ENCODE measurements at regions not wholly inside any gene's neighbourhood (a gene's known extent, or its start where the extent isn't known, plus 50 kb on each side); places are given as distances from the start of the nearest gene placed in this dataset.

DNA sequence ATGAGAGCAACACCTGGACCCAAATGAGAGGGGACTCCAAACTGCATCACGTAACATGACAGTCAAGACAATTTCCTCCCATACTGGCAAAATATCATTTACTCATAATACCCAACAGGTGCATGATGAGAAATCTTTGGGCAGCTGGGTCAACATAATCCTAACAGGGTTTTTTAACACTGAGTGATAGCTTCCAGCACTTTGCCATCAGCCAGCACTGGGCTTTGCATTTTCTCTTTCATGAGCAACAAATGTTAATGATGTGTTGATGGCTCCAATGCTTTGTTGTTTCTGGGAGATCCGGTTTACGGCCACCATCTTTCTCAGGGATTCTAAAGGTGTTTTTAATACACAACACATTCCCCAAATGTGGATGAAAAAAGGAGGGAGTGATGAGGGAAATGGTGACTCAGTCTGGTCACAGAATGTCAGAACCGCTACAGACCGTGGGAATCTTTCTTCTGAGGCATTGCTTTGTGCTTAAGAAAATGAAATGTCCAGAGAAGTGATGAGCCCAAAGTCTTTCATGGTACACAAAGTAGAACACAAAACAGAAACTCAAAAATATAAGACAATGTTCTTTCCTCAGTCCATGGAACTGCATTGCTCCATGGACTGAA, 705.7 kb upstream of the IGFBP3 start:
- TF ChIP-seq, protein P1, sequence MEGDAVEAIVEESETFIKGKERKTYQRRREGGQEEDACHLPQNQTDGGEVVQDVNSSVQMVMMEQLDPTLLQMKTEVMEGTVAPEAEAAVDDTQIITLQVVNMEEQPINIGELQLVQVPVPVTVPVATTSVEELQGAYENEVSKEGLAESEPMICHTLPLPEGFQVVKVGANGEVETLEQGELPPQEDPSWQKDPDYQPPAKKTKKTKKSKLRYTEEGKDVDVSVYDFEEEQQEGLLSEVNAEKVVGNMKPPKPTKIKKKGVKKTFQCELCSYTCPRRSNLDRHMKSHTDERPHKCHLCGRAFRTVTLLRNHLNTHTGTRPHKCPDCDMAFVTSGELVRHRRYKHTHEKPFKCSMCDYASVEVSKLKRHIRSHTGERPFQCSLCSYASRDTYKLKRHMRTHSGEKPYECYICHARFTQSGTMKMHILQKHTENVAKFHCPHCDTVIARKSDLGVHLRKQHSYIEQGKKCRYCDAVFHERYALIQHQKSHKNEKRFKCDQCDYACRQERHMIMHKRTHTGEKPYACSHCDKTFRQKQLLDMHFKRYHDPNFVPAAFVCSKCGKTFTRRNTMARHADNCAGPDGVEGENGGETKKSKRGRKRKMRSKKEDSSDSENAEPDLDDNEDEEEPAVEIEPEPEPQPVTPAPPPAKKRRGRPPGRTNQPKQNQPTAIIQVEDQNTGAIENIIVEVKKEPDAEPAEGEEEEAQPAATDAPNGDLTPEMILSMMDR (IDR thresholded peaks at IDR 0.05; ENCODE audit: low read depth, low read length, missing input control), result no peak
- TF ChIP-seq GABPA (IDR thresholded peaks at IDR 0.05 in 1 of 2, conservative IDR thresholded peaks at IDR 0.05 in 1 of 2), result no peak
- no peak for TF ChIP-seq EGR1 (IDR thresholded peaks at IDR 0.05; ENCODE audit: low read depth in 2 of 2)
- no peak for TF ChIP-seq JUND (IDR thresholded peaks at IDR 0.05)

Measured in liver (tissue), 3 donors.